RWPE2 (cell line): ENCODE measurements at regions not wholly inside any gene's neighbourhood (a gene's known extent, or its start where the extent isn't known, plus 50 kb on each side); places are given as distances from the start of the nearest gene placed in this dataset.

Source experiments
- ATAC-seq: fragments of 200-7000 bp; cut with Tn5 transposase; 3 replicates; pipeline ENCODE4 v1.9.1; 2021; ENCODE audit warnings: low read depth
- DNase-seq: peaks from one replicate; pipeline ENCODE4 v3.0.0-alpha.2; 2020; ENCODE audit warnings: low spot score
- H3K27ac ChIP-seq: fragments of 450-650 bp; 2 replicates; pipeline ENCODE4 v1.5.1; 2017; ENCODE audit warnings: mild to moderate bottlenecking; ENCODE audit not compliant: poor library complexity, severe bottlenecking
- H3K27me3 ChIP-seq: fragments of 250-450 bp; sonication (Bioruptor Pico); 2 replicates; pipeline ENCODE4 v1.5.1; 2021; ENCODE audit warnings: mild to moderate bottlenecking, moderate library complexity; ENCODE audit not compliant: insufficient read depth, poor library complexity, severe bottlenecking
- H3K36me3 ChIP-seq: fragments of 250-450 bp; sonication (Bioruptor Pico); 2 replicates; pipeline ENCODE4 v1.5.1; 2020; ENCODE audit warnings: low read depth, mild to moderate bottlenecking, moderate library complexity
- H3K4me1 ChIP-seq: fragments of 250-450 bp; sonication (Bioruptor Pico); 2 replicates; pipeline ENCODE4 v1.5.1; 2021; ENCODE audit warnings: mild to moderate bottlenecking, moderate library complexity; ENCODE audit not compliant: insufficient read depth, poor library complexity, severe bottlenecking
- H3K4me3 ChIP-seq: fragments of 250-450 bp; sonication (Bioruptor Pico); 2 replicates; pipeline ENCODE4 v1.5.1; 2021; ENCODE audit warnings: mild to moderate bottlenecking, moderate library complexity; ENCODE audit not compliant: severe bottlenecking
- H3K9me3 ChIP-seq: fragments of 250-450 bp; sonication (Bioruptor Pico); 2 replicates; pipeline ENCODE4 v1.5.1; 2021; ENCODE audit warnings: mild to moderate bottlenecking, moderate library complexity; ENCODE audit not compliant: severe bottlenecking
- TF ChIP-seq, protein P1 (sequence below): fragments of 450-650 bp; IDR thresholded peaks from one replicate; pipeline ENCODE4 v1.5.1; 2017; ENCODE audit warnings: mild to moderate bottlenecking, moderate library complexity; ENCODE audit not compliant: poor library complexity, severe bottlenecking

DNA sequence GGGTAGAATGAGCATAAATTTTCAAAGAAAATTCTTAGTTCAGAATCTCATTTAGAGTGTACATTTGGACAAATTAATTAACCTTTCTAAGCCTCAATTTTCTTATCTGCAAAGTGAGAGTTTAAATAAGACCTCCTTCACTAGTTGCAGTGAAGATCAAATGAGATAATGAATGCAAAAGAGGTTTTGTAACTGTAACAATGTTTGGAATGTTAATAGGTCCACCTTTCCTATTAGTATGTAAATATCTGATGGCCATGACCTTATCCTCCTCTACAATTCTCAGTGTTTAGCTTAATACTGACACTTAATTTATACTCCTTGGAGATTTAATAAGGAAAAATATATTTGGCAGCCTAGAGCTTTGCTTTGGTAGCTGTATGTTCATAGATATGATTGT is 138.8 kb downstream of the GABRG1 start:
- Histone ChIP-seq H3K4me1 (no peaks in the 10 kb centered on the region), H3K4me3 (no peak overlapping the region), H3K36me3 (no peaks in the 10 kb centered on the region), H3K27ac (no peak overlapping the region), H3K9me3 (no peaks in the 10 kb centered on the region), H3K27me3 (no peaks in the 10 kb centered on the region)
- DNase-seq = no peak
- ATAC-seq = no peak
- TF ChIP-seq, protein P1, sequence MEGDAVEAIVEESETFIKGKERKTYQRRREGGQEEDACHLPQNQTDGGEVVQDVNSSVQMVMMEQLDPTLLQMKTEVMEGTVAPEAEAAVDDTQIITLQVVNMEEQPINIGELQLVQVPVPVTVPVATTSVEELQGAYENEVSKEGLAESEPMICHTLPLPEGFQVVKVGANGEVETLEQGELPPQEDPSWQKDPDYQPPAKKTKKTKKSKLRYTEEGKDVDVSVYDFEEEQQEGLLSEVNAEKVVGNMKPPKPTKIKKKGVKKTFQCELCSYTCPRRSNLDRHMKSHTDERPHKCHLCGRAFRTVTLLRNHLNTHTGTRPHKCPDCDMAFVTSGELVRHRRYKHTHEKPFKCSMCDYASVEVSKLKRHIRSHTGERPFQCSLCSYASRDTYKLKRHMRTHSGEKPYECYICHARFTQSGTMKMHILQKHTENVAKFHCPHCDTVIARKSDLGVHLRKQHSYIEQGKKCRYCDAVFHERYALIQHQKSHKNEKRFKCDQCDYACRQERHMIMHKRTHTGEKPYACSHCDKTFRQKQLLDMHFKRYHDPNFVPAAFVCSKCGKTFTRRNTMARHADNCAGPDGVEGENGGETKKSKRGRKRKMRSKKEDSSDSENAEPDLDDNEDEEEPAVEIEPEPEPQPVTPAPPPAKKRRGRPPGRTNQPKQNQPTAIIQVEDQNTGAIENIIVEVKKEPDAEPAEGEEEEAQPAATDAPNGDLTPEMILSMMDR = no peak

DNA sequence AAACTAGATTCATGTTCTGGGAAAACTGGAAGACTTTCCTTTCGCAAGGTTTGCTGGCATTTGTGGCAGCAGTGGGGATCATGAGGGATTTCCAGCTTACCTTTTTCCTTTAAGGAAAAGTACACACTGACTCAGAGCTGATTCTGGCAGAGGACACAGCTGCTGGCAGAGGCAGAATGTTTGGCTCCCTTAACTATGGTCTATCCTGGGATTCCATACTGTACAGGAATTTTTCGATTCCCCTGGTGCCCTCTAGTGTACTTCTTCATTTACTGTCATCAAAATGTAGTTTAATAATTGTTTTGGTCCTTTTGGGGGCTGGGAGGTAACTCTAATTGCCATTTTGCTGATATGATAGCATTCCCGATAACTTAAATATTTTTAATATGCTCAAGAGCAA is 152.7 kb downstream of the GABRG1 start:
- TF ChIP-seq, protein P1 = peak; percentile 37
- H3K27ac ChIP-seq = no peak overlapping the region
- H3K27me3 ChIP-seq = no peaks in the 10 kb centered on the region
- H3K36me3 ChIP-seq = no peaks in the 10 kb centered on the region
- ATAC-seq (peak; percentile 75), DNase-seq (no peak)
- no peaks in the 10 kb centered on the region for H3K4me1 ChIP-seq
- H3K4me3 ChIP-seq = no peak overlapping the region
- no peaks in the 10 kb centered on the region for H3K9me3 ChIP-seq

DNA sequence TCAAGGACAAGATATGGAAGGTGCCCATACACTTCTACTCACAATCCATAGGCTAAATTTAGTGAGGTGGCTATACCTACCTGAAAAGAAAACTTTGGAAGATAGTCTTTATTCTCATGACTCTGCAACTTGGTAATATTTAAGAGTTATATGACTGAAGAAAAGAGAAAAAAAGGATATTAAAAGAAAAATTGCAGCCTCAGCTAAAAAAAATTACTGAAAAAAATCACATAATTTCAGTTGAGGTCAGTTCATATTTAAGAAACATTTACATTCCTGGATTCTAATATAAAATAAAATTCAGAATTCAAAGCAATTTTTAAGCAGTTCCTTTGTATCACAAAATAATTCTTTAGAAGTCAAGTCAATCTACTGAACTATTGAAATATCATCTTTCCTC is 166.5 kb downstream of the GABRG1 start:
- no peak for DNase-seq
- ATAC-seq = no peak
- Histone ChIP-seq H3K27ac (no peak overlapping the region), H3K9me3 (no peaks in the 10 kb centered on the region), H3K27me3 (no peaks in the 10 kb centered on the region), H3K4me3 (no peak overlapping the region), H3K4me1 (no peaks in the 10 kb centered on the region), H3K36me3 (no peaks in the 10 kb centered on the region)
- TF ChIP-seq, protein P1 = no peak

DNA sequence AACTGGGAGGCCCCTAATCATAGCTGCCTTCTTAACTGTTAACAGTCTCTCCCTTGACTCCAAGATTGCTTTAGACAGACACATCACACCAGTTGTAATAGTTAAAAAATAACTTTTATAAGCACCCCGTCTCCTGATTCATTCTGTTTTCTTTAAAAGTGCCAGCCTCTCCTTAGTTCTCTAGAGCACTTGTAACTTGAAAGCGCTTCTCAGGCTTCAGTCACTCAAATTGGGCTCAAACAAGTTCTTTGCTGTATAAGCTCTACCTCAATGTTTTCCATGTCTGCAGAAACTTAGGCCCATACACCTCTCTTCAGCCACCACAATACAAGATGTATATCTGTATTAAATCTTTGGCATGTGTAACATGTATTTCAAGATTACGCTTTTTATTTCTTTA is 169.6 kb downstream of the GABRG1 start:
- Histone ChIP-seq H3K9me3 (no peaks in the 10 kb centered on the region), H3K27ac (no peak overlapping the region), H3K27me3 (no peaks in the 10 kb centered on the region), H3K4me3 (no peak overlapping the region), H3K36me3 (no peaks in the 10 kb centered on the region), H3K4me1 (no peaks in the 10 kb centered on the region)
- TF ChIP-seq, protein P1 = no peak
- DNase-seq (no peak), ATAC-seq (no peak)

DNA sequence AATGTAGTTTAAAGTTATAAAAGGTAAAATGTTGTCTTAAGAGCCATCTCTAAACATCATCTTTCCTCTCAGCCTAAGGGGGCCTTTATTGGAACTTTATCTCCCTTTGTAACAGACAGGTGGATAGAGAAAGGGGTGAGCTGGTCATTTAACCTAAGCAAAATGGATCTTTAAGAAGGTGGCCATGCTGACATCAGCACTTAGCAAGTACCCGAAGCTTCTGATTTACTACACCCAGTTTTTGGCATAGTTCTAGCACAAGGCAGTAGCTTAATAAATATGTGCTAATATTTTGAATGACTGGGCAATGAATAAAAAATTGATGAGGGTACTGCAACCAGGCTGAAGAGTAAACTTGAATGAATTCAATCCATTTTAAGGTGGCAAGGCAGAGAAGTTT is 172.7 kb downstream of the GABRG1 start:
- Histone ChIP-seq H3K27ac (no peak overlapping the region), H3K9me3 (no peaks in the 10 kb centered on the region), H3K4me3 (no peak overlapping the region), H3K36me3 (no peaks in the 10 kb centered on the region), H3K27me3 (no peaks in the 10 kb centered on the region), H3K4me1 (no peaks in the 10 kb centered on the region)
- no peak for ATAC-seq
- no peak for DNase-seq
- TF ChIP-seq, protein P1 = no peak
